ENCODE measurements at regions not wholly inside any gene's neighbourhood (a gene's known extent, or its start where the extent isn't known, plus 50 kb on each side); places are given as distances from the start of the nearest gene placed in this dataset.

DNA sequence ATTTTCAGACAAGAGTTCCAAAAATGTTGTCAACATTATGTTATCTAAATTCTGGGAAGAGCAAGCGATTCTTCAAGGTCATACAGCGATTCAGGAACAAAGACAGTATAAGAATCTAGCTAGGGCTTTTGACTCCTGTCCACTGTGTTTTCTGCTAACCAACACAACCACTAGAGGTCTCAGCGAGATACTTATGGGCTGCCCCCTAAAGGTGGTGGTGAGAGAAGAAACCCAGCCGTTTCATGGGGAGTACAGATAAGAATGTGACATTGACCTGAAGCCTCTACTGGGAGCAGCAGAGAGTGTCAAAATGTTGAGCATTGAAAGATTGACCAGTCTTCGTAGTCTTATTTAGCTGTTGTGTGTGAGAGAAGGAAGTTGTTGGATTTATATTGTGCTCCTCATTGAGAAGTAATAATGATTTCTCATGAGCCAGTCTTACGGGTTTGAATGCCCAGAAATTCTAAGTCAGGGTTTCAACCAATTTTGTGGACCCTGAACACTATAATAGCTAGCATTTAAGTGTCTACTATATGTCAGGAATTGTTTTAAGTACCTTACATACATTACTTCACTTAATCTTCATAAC, 168.3 kb downstream of the SPRY1 start:
- intact Hi-C loops (cut with DNase I): no loop called here
- H3K9me3 ChIP-seq: no peaks in the 10 kb centered on the region
- H3K4me1 ChIP-seq: peaks cover 0 to 8% (median 0%) of the 10 kb centered on the region in 3 donors
- TF ChIP-seq POLR2A (IDR thresholded peaks at IDR 0.05): no peak
- TF ChIP-seq, protein P1, sequence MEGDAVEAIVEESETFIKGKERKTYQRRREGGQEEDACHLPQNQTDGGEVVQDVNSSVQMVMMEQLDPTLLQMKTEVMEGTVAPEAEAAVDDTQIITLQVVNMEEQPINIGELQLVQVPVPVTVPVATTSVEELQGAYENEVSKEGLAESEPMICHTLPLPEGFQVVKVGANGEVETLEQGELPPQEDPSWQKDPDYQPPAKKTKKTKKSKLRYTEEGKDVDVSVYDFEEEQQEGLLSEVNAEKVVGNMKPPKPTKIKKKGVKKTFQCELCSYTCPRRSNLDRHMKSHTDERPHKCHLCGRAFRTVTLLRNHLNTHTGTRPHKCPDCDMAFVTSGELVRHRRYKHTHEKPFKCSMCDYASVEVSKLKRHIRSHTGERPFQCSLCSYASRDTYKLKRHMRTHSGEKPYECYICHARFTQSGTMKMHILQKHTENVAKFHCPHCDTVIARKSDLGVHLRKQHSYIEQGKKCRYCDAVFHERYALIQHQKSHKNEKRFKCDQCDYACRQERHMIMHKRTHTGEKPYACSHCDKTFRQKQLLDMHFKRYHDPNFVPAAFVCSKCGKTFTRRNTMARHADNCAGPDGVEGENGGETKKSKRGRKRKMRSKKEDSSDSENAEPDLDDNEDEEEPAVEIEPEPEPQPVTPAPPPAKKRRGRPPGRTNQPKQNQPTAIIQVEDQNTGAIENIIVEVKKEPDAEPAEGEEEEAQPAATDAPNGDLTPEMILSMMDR (IDR thresholded peaks at IDR 0.05): peak; percentile 46 to 84 (median 67)
- no peak overlapping the region for H3K27ac ChIP-seq
- 44 to 58% methylated on average over 6 of the region's 6 CpGs for WGBS, 2 donors
- no peaks in the 10 kb centered on the region for H3K27me3 ChIP-seq
- DNase-seq: no peak
- H3K36me3 ChIP-seq: no peaks in the 10 kb centered on the region
- no peak overlapping the region for H3K4me3 ChIP-seq

DNA sequence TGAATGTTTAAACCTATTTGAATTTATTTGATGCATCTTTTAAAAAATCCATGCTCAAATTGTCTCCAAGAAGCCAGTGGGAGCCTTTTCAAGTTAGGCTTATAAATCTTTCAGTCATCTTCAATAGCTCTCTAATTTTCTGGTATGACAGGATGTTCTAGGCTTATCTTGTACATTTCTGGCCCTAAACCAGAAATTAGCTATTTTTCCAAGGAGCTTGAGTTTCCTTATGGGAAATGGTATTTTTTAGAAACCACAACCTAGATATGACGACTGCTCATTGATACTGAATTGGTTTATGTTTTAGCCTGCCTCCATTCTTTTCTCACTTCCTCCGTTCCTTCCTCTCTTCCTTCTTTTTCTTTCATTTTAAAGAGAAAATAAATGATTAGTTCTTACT, 172.3 kb downstream of the SPRY1 start:
- Histone ChIP-seq H3K27ac (no peak overlapping the region), H3K4me3 (no peak overlapping the region), H3K36me3 (no peaks in the 10 kb centered on the region), H3K27me3 (no peaks in the 10 kb centered on the region), H3K9me3 (no peaks in the 10 kb centered on the region), H3K4me1 (no peaks in the 10 kb centered on the region)
- TF ChIP-seq, protein P1 (IDR thresholded peaks at IDR 0.05): no peak
- no peak for TF ChIP-seq POLR2A (IDR thresholded peaks at IDR 0.05)
- intact Hi-C loops (cut with DNase I): no loop called here
- WGBS, 2 donors: 71 to 81% methylated on average over 2 of the region's 2 CpGs
- no peak for DNase-seq

DNA sequence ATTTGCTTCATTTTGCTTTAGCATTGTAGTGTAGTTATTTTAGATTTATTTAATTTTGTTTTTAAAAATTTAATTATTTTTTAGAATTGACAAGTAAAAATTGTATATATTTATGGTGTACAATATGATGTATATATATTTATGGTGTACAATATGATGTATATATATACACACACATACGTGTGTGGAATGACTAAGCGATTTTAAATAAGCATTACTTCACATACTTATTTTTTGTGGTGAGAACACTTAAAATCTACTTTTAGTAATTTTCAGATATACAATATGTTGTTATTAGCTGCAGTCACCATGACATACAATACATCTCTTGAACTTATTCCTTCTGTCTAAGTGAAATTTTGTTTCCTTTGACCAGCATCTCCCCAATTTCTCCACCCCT, 172.9 kb downstream of the SPRY1 start:
- no peaks in the 10 kb centered on the region for H3K36me3 ChIP-seq
- DNase-seq: no peak
- H3K27ac ChIP-seq: no peak overlapping the region
- 89 to 100% methylated on average over 2 of the region's 2 CpGs for WGBS, 2 donors
- no peak overlapping the region for H3K4me3 ChIP-seq
- no peaks in the 10 kb centered on the region for H3K9me3 ChIP-seq
- H3K27me3 ChIP-seq: no peaks in the 10 kb centered on the region
- intact Hi-C loops (cut with DNase I): no loop called here
- H3K4me1 ChIP-seq: no peaks in the 10 kb centered on the region
- TF ChIP-seq, protein P1 (IDR thresholded peaks at IDR 0.05): no peak

DNA sequence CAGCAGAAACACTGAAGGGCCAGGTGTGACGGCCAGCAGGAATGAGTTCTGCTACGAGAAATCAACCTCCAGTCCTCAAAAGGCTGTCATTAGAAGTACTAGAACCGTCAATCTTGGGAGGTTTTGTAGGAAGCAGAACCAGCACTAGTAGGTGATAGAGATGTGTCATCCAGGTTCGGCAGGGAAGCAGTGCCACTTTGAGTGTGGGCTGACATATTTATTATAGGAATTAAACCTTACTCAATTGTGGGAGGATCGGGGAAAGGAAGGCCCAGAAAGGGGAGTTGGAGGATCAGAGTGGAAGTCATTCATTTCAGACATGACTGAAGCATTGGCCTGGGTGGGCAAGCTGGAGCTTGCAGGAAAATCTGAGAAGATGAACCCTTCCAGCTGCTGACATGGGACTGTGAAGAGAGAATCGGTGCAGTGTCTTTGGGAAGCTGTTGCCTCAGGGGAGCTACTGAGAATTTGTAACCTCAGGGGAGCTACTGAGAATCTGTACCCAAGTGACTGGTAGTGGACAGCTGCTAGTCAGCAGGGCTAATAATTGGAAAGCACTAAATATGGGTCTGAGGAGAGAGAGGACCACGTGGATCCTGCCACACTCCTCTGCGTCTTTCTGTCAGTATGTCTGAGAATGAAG, 177.4 kb downstream of the SPRY1 start:
- 68 to 76% methylated on average over 8 of the region's 8 CpGs for WGBS, 2 donors
- TF ChIP-seq, protein P1 (IDR thresholded peaks at IDR 0.05): no peak
- TF ChIP-seq POLR2A (IDR thresholded peaks at IDR 0.05): no peak
- H3K27me3 ChIP-seq: no peaks in the 10 kb centered on the region
- intact Hi-C loops (cut with DNase I): no loop called here
- no peak for DNase-seq
- no peak overlapping the region for H3K27ac ChIP-seq
- H3K9me3 ChIP-seq: no peaks in the 10 kb centered on the region
- no peaks in the 10 kb centered on the region for H3K36me3 ChIP-seq
- H3K4me1 ChIP-seq: no peaks in the 10 kb centered on the region
- H3K4me3 ChIP-seq: no peak overlapping the region

DNA sequence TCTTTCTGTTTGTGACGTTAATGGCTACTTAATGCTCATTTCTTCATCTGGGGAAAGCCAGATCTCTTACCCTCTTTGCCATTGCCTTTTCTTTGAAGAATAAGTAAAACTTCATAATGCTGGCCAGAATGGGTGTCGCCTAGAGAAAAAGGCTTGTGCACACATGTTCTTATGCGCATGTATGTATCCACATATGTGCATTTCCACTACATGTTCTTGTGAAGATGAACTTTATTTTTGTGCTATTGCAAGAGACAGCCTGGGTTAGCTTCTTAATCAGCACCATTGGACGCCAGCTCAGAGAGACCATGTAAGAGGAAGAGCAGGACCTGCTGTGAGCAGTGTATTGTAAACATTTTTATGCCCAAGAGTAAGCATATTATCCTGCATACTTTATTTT, 178.7 kb downstream of the SPRY1 start:
- DNase-seq: no peak
- Histone ChIP-seq H3K4me1 (no peaks in the 10 kb centered on the region), H3K27ac (no peak overlapping the region), H3K27me3 (no peaks in the 10 kb centered on the region), H3K36me3 (no peaks in the 10 kb centered on the region), H3K4me3 (no peak overlapping the region), H3K9me3 (no peaks in the 10 kb centered on the region)
- TF ChIP-seq POLR2A (IDR thresholded peaks at IDR 0.05): no peak
- TF ChIP-seq, protein P1 (IDR thresholded peaks at IDR 0.05): no peak
- intact Hi-C loops (cut with DNase I): no loop called here
- 78 to 89% methylated on average over 4 of the region's 4 CpGs for WGBS, 2 donors

Data from esophagus squamous epithelium (tissue), 5 donors.